ENCODE measurements at regions not wholly inside any gene's neighbourhood (a gene's known extent, or its start where the extent isn't known, plus 50 kb on each side); places are given as distances from the start of the nearest gene placed in this dataset.
"Not testable (repeated sequence)": the region's sequence is repeated elsewhere in the genome, so short reads cannot be mapped to it uniquely, and the experiment has no call there.

- WGBS, 2 donors, result 64 to 78% methylated on average over 1 of the region's 1 CpG
- Histone ChIP-seq H3K4me3 (no peak overlapping the region), H3K27me3 (no peaks in the 10 kb centered on the region), H3K4me1 (no peaks in the 10 kb centered on the region), H3K9me3 (peaks cover 0 to 58% (median 14%) of the 10 kb centered on the region in 11 donors), H3K36me3 (no peaks in the 10 kb centered on the region), H3K27ac (no peak overlapping the region)
- DNase-seq (no peak), ATAC-seq (no peak)
- TF ChIP-seq CTCF (IDR thresholded peaks at IDR 0.05), result no peak
- intact Hi-C loops (cut with DNase I), result no loop called here
Observed at GRCh38 chr11:38524945-38525344, 1926.9 kb upstream of the RAG2 start.

- Histone ChIP-seq H3K27me3 (no peaks in the 10 kb centered on the region), H3K36me3 (no peaks in the 10 kb centered on the region), H3K9me3 (peaks cover 0 to 56% (median 0%) of the 10 kb centered on the region in 11 donors), H3K4me1 (no peaks in the 10 kb centered on the region), H3K27ac (no peak overlapping the region), H3K4me3 (no peak overlapping the region)
- ATAC-seq (no peak), DNase-seq (no peak)
- intact Hi-C loops (cut with DNase I), result no loop called here
- 76 to 77% methylated on average over 5 of the region's 5 CpGs for WGBS, 2 donors
- TF ChIP-seq CTCF (IDR thresholded peaks at IDR 0.05), result no peak
Observed at GRCh38 chr11:38517991-38518390, 1920.0 kb upstream of the RAG2 start.

GRCh38 chr11:38512830-38513229, 1914.8 kb upstream of the RAG2 start:
- H3K4me1 ChIP-seq; intact Hi-C loops (cut with DNase I); DNase-seq; H3K36me3 ChIP-seq; H3K27ac ChIP-seq; ATAC-seq; H3K4me3 ChIP-seq; H3K27me3 ChIP-seq: not testable (repeated sequence)
- WGBS, 2 donors, result 76 to 80% methylated on average over 3 of the region's 3 CpGs
- H3K9me3 ChIP-seq, result peaks cover 0 to 28% (median 0%) of the 10 kb centered on the region in 11 donors

GRCh38 chr11:38510041-38510440, 1912.0 kb upstream of the RAG2 start:
- Histone ChIP-seq H3K27me3 (no peaks in the 10 kb centered on the region), H3K4me3 (no peak overlapping the region), H3K36me3 (no peaks in the 10 kb centered on the region), H3K4me1 (no peaks in the 10 kb centered on the region), H3K9me3 (peaks cover 0 to 19% (median 0%) of the 10 kb centered on the region in 11 donors), H3K27ac (no peak overlapping the region)
- intact Hi-C loops (cut with DNase I), result no loop called here
- DNase-seq (no peak), ATAC-seq (no peak)
- no peak for TF ChIP-seq CTCF (IDR thresholded peaks at IDR 0.05)
- WGBS, 2 donors, result 49 to 57% methylated on average over 2 of the region's 2 CpGs

- WGBS, 2 donors, result 91 to 93% methylated on average over 14 of the region's 14 CpGs
- no peak for TF ChIP-seq CTCF (IDR thresholded peaks at IDR 0.05)
- ATAC-seq, result no peak
- DNase-seq, result no peak
- intact Hi-C loops (cut with DNase I), result no loop called here
- H3K4me1 ChIP-seq, result no peaks in the 10 kb centered on the region
- no peak overlapping the region for H3K4me3 ChIP-seq
- H3K9me3 ChIP-seq, result peaks cover 0 to 39% (median 0%) of the 10 kb centered on the region in 11 donors
- no peaks in the 10 kb centered on the region for H3K27me3 ChIP-seq
- H3K27ac ChIP-seq, result no peak overlapping the region
- no peaks in the 10 kb centered on the region for H3K36me3 ChIP-seq
Observed at GRCh38 chr11:38503876-38504275, 1905.8 kb upstream of the RAG2 start.

Measured in heart right ventricle (tissue), 16 donors.